ENCODE measurements at regions not wholly inside any gene's neighbourhood (a gene's known extent, or its start where the extent isn't known, plus 50 kb on each side); places are given as distances from the start of the nearest gene placed in this dataset.

- no peak overlapping the region for H3K27ac Mint-ChIP-seq
- no peak overlapping the region for H3K4me3 Mint-ChIP-seq
- ATAC-seq (replicated peaks in 1 of 2) (no peak), DNase-seq (no peak)
- H3K36me3 Mint-ChIP-seq (ENCODE audit: insufficient read depth in 2 of 2) = no peaks in the 10 kb centered on the region
- H3K27me3 Mint-ChIP-seq (ENCODE audit: low read depth) = no peaks in the 10 kb centered on the region
- no peaks in the 10 kb centered on the region for H3K4me1 Mint-ChIP-seq (ENCODE audit: low read depth)
- H3K9me3 Mint-ChIP-seq = peaks cover 0 to 4% of the 10 kb centered on the region in 2 donors
Observed at GRCh38 chr2:156115338-156115737, 217.2 kb downstream of the NR4A2 start.

GRCh38 chr2:156112323-156112722, 220.2 kb downstream of the NR4A2 start:
- ATAC-seq (replicated peaks in 1 of 2) (peak in 1 of 2 donors; percentile 32), DNase-seq (no peak)
- Mint-ChIP-seq H3K9me3 (no peaks in the 10 kb centered on the region), H3K36me3 (ENCODE audit: insufficient read depth in 2 of 2) (no peaks in the 10 kb centered on the region), H3K4me1 (ENCODE audit: low read depth) (no peaks in the 10 kb centered on the region), H3K27me3 (ENCODE audit: low read depth) (no peaks in the 10 kb centered on the region), H3K4me3 (no peak overlapping the region), H3K27ac (no peak overlapping the region)

GRCh38 chr2:156110890-156111289, 221.6 kb downstream of the NR4A2 start:
- peak in 1 of 2 donors; percentile 53 for ATAC-seq (replicated peaks in 1 of 2)

GRCh38 chr2:156099382-156099781, 233.1 kb downstream of the NR4A2 start:
- H3K36me3 Mint-ChIP-seq (ENCODE audit: insufficient read depth in 2 of 2) = no peaks in the 10 kb centered on the region

More at GRCh38 chr2:156110890-156111289, 221.6 kb downstream of the NR4A2 start:
- DNase-seq = peak; percentile 4 to 7
- Mint-ChIP-seq H3K9me3 (peaks cover 0 to 2% of the 10 kb centered on the region in 2 donors), H3K4me1 (ENCODE audit: low read depth) (no peaks in the 10 kb centered on the region), H3K4me3 (no peak overlapping the region), H3K27me3 (ENCODE audit: low read depth) (no peaks in the 10 kb centered on the region), H3K27ac (no peak overlapping the region), H3K36me3 (ENCODE audit: insufficient read depth in 2 of 2) (no peaks in the 10 kb centered on the region)

GRCh38 chr2:156098506-156098905, 234.0 kb downstream of the NR4A2 start:
- Mint-ChIP-seq H3K27ac (no peak overlapping the region), H3K36me3 (ENCODE audit: insufficient read depth in 2 of 2) (no peaks in the 10 kb centered on the region), H3K4me3 (no peak overlapping the region), H3K27me3 (ENCODE audit: low read depth) (no peaks in the 10 kb centered on the region), H3K4me1 (ENCODE audit: low read depth) (no peaks in the 10 kb centered on the region), H3K9me3 (no peaks in the 10 kb centered on the region)
- DNase-seq (no peak), ATAC-seq (replicated peaks in 1 of 2) (no peak)

More at GRCh38 chr2:156099382-156099781, 233.1 kb downstream of the NR4A2 start:
- H3K27me3 Mint-ChIP-seq (ENCODE audit: low read depth) = no peaks in the 10 kb centered on the region
- no peak overlapping the region for H3K4me3 Mint-ChIP-seq
- no peak for ATAC-seq (replicated peaks in 1 of 2)
- no peak for DNase-seq
- no peaks in the 10 kb centered on the region for H3K9me3 Mint-ChIP-seq
- no peaks in the 10 kb centered on the region for H3K4me1 Mint-ChIP-seq (ENCODE audit: low read depth)
- H3K27ac Mint-ChIP-seq = no peak overlapping the region

GRCh38 chr2:156088587-156088986, 243.9 kb downstream of the NR4A2 start:
- H3K27ac Mint-ChIP-seq = no peak overlapping the region
- H3K4me3 Mint-ChIP-seq = no peak overlapping the region
- no peaks in the 10 kb centered on the region for H3K9me3 Mint-ChIP-seq
- H3K36me3 Mint-ChIP-seq (ENCODE audit: insufficient read depth in 2 of 2) = no peaks in the 10 kb centered on the region
- H3K4me1 Mint-ChIP-seq (ENCODE audit: low read depth) = no peaks in the 10 kb centered on the region
- no peaks in the 10 kb centered on the region for H3K27me3 Mint-ChIP-seq (ENCODE audit: low read depth)
- DNase-seq (no peak), ATAC-seq (replicated peaks in 1 of 2) (no peak)

- Mint-ChIP-seq H3K27me3 (ENCODE audit: low read depth) (no peaks in the 10 kb centered on the region), H3K4me3 (no peak overlapping the region), H3K4me1 (ENCODE audit: low read depth) (no peaks in the 10 kb centered on the region), H3K36me3 (ENCODE audit: insufficient read depth in 2 of 2) (no peaks in the 10 kb centered on the region), H3K27ac (no peak overlapping the region), H3K9me3 (no peaks in the 10 kb centered on the region)
- ATAC-seq (replicated peaks in 1 of 2) = no peak
- no peak for DNase-seq
Observed at GRCh38 chr2:156087875-156088274, 244.6 kb downstream of the NR4A2 start.

GRCh38 chr2:156083763-156084493, 248.6 kb downstream of the NR4A2 start:
- no peak overlapping the region for H3K27ac Mint-ChIP-seq
- no peaks in the 10 kb centered on the region for H3K36me3 Mint-ChIP-seq (ENCODE audit: insufficient read depth in 2 of 2)
- no peak overlapping the region for H3K4me3 Mint-ChIP-seq
- peaks cover 2 to 4% of the 10 kb centered on the region in 2 donors for H3K9me3 Mint-ChIP-seq
- DNase-seq (no peak), ATAC-seq (replicated peaks in 1 of 2) (no peak)
- H3K27me3 Mint-ChIP-seq (ENCODE audit: low read depth) = no peaks in the 10 kb centered on the region
- H3K4me1 Mint-ChIP-seq (ENCODE audit: low read depth) = no peaks in the 10 kb centered on the region

GRCh38 chr2:156079845-156080244, 252.7 kb downstream of the NR4A2 start:
- peaks cover 2 to 4% of the 10 kb centered on the region in 2 donors for H3K9me3 Mint-ChIP-seq
- ATAC-seq (replicated peaks in 1 of 2) (no peak), DNase-seq (no peak)
- H3K27ac Mint-ChIP-seq = no peak overlapping the region
- no peaks in the 10 kb centered on the region for H3K4me1 Mint-ChIP-seq (ENCODE audit: low read depth)
- H3K4me3 Mint-ChIP-seq = no peak overlapping the region
- no peaks in the 10 kb centered on the region for H3K27me3 Mint-ChIP-seq (ENCODE audit: low read depth)
- H3K36me3 Mint-ChIP-seq (ENCODE audit: insufficient read depth in 2 of 2) = no peaks in the 10 kb centered on the region

- ATAC-seq (replicated peaks in 1 of 2) = no peak
- no peaks in the 10 kb centered on the region for H3K27me3 Mint-ChIP-seq (ENCODE audit: low read depth)
- H3K4me1 Mint-ChIP-seq (ENCODE audit: low read depth) = no peaks in the 10 kb centered on the region
- no peak for DNase-seq
- H3K4me3 Mint-ChIP-seq = no peak overlapping the region
- peaks cover 2 to 4% of the 10 kb centered on the region in 2 donors for H3K9me3 Mint-ChIP-seq
- H3K36me3 Mint-ChIP-seq (ENCODE audit: insufficient read depth in 2 of 2) = no peaks in the 10 kb centered on the region
- no peak overlapping the region for H3K27ac Mint-ChIP-seq
Observed at GRCh38 chr2:156077041-156077742, 255.3 kb downstream of the NR4A2 start.

- DNase-seq (peak in 1 of 2 donors; percentile 5), ATAC-seq (replicated peaks in 1 of 2) (no peak)
- Mint-ChIP-seq H3K4me1 (ENCODE audit: low read depth) (no peaks in the 10 kb centered on the region), H3K27me3 (ENCODE audit: low read depth) (peaks cover 5% of the 10 kb centered on the region), H3K4me3 (no peak overlapping the region), H3K27ac (no peak overlapping the region), H3K36me3 (ENCODE audit: insufficient read depth in 2 of 2) (no peaks in the 10 kb centered on the region), H3K9me3 (no peaks in the 10 kb centered on the region)
Observed at GRCh38 chr2:156065912-156066311, 266.6 kb downstream of the NR4A2 start.

GRCh38 chr2:156064540-156064939, 268.0 kb downstream of the NR4A2 start:
- no peaks in the 10 kb centered on the region for H3K9me3 Mint-ChIP-seq
- H3K36me3 Mint-ChIP-seq (ENCODE audit: insufficient read depth in 2 of 2) = no peaks in the 10 kb centered on the region
- DNase-seq = no peak
- no peak for ATAC-seq (replicated peaks in 1 of 2)
- no peaks in the 10 kb centered on the region for H3K4me1 Mint-ChIP-seq (ENCODE audit: low read depth)
- no peaks in the 10 kb centered on the region for H3K27me3 Mint-ChIP-seq (ENCODE audit: low read depth)
- no peak overlapping the region for H3K4me3 Mint-ChIP-seq
- no peak overlapping the region for H3K27ac Mint-ChIP-seq

GRCh38 chr2:156057647-156058046, 274.9 kb downstream of the NR4A2 start:
- no peaks in the 10 kb centered on the region for H3K4me1 Mint-ChIP-seq (ENCODE audit: low read depth)
- no peak overlapping the region for H3K4me3 Mint-ChIP-seq
- DNase-seq = no peak
- no peaks in the 10 kb centered on the region for H3K9me3 Mint-ChIP-seq
- no peak overlapping the region for H3K27ac Mint-ChIP-seq
- H3K36me3 Mint-ChIP-seq (ENCODE audit: insufficient read depth in 2 of 2) = no peaks in the 10 kb centered on the region
- ATAC-seq (replicated peaks in 1 of 2) = no peak
- H3K27me3 Mint-ChIP-seq (ENCODE audit: low read depth) = no peaks in the 10 kb centered on the region

Data from activated T-cell treated with anti-CD3 and anti-CD28 coated beads, Interleukin-2, amount 50 U/mL, for 72 hours (primary cell).